Islet precursor cell (in vitro differentiated cells): ENCODE measurements at regions not wholly inside any gene's neighbourhood (a gene's known extent, or its start where the extent isn't known, plus 50 kb on each side); places are given as distances from the start of the nearest gene placed in this dataset.
"Not testable (repeated sequence)": the region's sequence is repeated elsewhere in the genome, so short reads cannot be mapped to it uniquely, and the experiment has no call there.

ENCODE experiments used
- DNase-seq: peaks from one replicate; pipeline ENCODE4 v3.0.0-alpha.2; 2018

GRCh38 chr9:107807183-107807582 is 317.6 kb upstream of the KLF4 start:
- DNase-seq: no peak

GRCh38 chr9:107805201-107805600 is 315.6 kb upstream of the KLF4 start:
- no peak for DNase-seq

- DNase-seq: no peak
Measured at GRCh38 chr9:107794259-107794658, 304.7 kb upstream of the KLF4 start.

- DNase-seq: no peak
Measured at GRCh38 chr9:107793541-107793940, 304.0 kb upstream of the KLF4 start.

GRCh38 chr9:107792596-107792995 is 303.0 kb upstream of the KLF4 start:
- DNase-seq: no peak

GRCh38 chr9:107792006-107792405 is 302.4 kb upstream of the KLF4 start:
- DNase-seq: no peak

GRCh38 chr9:107789001-107789700 is 299.6 kb upstream of the KLF4 start:
- no peak for DNase-seq

GRCh38 chr9:107786561-107786960 is 297.0 kb upstream of the KLF4 start:
- no peak for DNase-seq

GRCh38 chr9:107784235-107784958 is 294.8 kb upstream of the KLF4 start:
- peak; percentile 73 for DNase-seq

- no peak for DNase-seq
Measured at GRCh38 chr9:107782789-107783188, 293.2 kb upstream of the KLF4 start.

GRCh38 chr9:107782381-107782780 is 292.8 kb upstream of the KLF4 start:
- no peak for DNase-seq

GRCh38 chr9:107780960-107781359 is 291.4 kb upstream of the KLF4 start:
- no peak for DNase-seq

GRCh38 chr9:107779731-107780130 is 290.2 kb upstream of the KLF4 start:
- no peak for DNase-seq

- DNase-seq: no peak
Measured at GRCh38 chr9:107778661-107779060, 289.1 kb upstream of the KLF4 start.

GRCh38 chr9:107774099-107774498 is 284.5 kb upstream of the KLF4 start:
- not testable (repeated sequence) for DNase-seq

- no peak for DNase-seq
Measured at GRCh38 chr9:107772988-107773387, 283.4 kb upstream of the KLF4 start.

- no peak for DNase-seq
Measured at GRCh38 chr9:107770716-107771115, 281.1 kb upstream of the KLF4 start.

- DNase-seq: no peak
Measured at GRCh38 chr9:107768224-107768623, 278.7 kb upstream of the KLF4 start.

- DNase-seq: no peak
Measured at GRCh38 chr9:107767711-107768110, 278.1 kb upstream of the KLF4 start.

GRCh38 chr9:107763469-107763868 is 273.9 kb upstream of the KLF4 start:
- not testable (repeated sequence) for DNase-seq

GRCh38 chr9:107761307-107761706 is 271.7 kb upstream of the KLF4 start:
- no peak for DNase-seq

GRCh38 chr9:107760469-107761242 is 271.1 kb upstream of the KLF4 start:
- no peak for DNase-seq

- no peak for DNase-seq
Measured at GRCh38 chr9:107759823-107760166, 270.2 kb upstream of the KLF4 start.
